ENCODE measurements at regions not wholly inside any gene's neighbourhood (a gene's known extent, or its start where the extent isn't known, plus 50 kb on each side); places are given as distances from the start of the nearest gene placed in this dataset.

GRCh38 chr9:82188817-82189216 is 200.2 kb downstream of the SPATA31D1 start:
- TF ChIP-seq POLR2AphosphoS5 (IDR thresholded peaks at IDR 0.05): no peak
- TF ChIP-seq, protein P1, sequence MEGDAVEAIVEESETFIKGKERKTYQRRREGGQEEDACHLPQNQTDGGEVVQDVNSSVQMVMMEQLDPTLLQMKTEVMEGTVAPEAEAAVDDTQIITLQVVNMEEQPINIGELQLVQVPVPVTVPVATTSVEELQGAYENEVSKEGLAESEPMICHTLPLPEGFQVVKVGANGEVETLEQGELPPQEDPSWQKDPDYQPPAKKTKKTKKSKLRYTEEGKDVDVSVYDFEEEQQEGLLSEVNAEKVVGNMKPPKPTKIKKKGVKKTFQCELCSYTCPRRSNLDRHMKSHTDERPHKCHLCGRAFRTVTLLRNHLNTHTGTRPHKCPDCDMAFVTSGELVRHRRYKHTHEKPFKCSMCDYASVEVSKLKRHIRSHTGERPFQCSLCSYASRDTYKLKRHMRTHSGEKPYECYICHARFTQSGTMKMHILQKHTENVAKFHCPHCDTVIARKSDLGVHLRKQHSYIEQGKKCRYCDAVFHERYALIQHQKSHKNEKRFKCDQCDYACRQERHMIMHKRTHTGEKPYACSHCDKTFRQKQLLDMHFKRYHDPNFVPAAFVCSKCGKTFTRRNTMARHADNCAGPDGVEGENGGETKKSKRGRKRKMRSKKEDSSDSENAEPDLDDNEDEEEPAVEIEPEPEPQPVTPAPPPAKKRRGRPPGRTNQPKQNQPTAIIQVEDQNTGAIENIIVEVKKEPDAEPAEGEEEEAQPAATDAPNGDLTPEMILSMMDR (IDR thresholded peaks at IDR 0.05): no peak
- TF ChIP-seq POLR2A (IDR thresholded peaks at IDR 0.05): no peak

All from breast epithelium (tissue), 3 donors.